SKM-1 treated with dmso at 0.1 percent for 144 hours (cell line): ENCODE measurements at regions not wholly inside any gene's neighbourhood (a gene's known extent, or its start where the extent isn't known, plus 50 kb on each side); places are given as distances from the start of the nearest gene placed in this dataset.

Source experiments
- DNase-seq: peaks from one replicate; lab custom pipeline; 2025; ENCODE audit not compliant: unreplicated experiment; lab: John Stamatoyannopoulos, UW

GRCh38 chr5:53326424-53327153, 153.8 kb upstream of the FST start:
- no peak for DNase-seq

GRCh38 chr5:53327811-53328334, 152.6 kb upstream of the FST start:
- no peak for DNase-seq

GRCh38 chr5:53330491-53330890, 149.9 kb upstream of the FST start:
- no peak for DNase-seq

- no peak for DNase-seq
These were observed 149.0 kb upstream of the FST start for GRCh38 chr5:53331463-53331862.

- DNase-seq: no peak
These were observed 147.3 kb upstream of the FST start for GRCh38 chr5:53333160-53333559.

- peak; percentile 4 for DNase-seq
These were observed 145.9 kb upstream of the FST start for GRCh38 chr5:53334431-53334941.

- DNase-seq: no peak
These were observed 145.3 kb upstream of the FST start for GRCh38 chr5:53335115-53335514.

- no peak for DNase-seq
These were observed 142.6 kb upstream of the FST start for GRCh38 chr5:53337827-53338226.

- no peak for DNase-seq
These were observed 141.5 kb upstream of the FST start for GRCh38 chr5:53338971-53339370.

GRCh38 chr5:53339962-53340540, 140.4 kb upstream of the FST start:
- DNase-seq: no peak

GRCh38 chr5:53340956-53341750, 139.3 kb upstream of the FST start:
- DNase-seq: no peak

GRCh38 chr5:53342236-53342635, 138.2 kb upstream of the FST start:
- no peak for DNase-seq

GRCh38 chr5:53343187-53343586, 137.2 kb upstream of the FST start:
- no peak for DNase-seq

- DNase-seq: no peak
These were observed 130.1 kb upstream of the FST start for GRCh38 chr5:53350368-53350767.

- no peak for DNase-seq
These were observed 129.2 kb upstream of the FST start for GRCh38 chr5:53350991-53351770.

GRCh38 chr5:53355316-53355715, 125.1 kb upstream of the FST start:
- no peak for DNase-seq

GRCh38 chr5:53355931-53356330, 124.5 kb upstream of the FST start:
- no peak for DNase-seq

- no peak for DNase-seq
These were observed 123.0 kb upstream of the FST start for GRCh38 chr5:53357439-53357838.

GRCh38 chr5:53358794-53359193, 121.6 kb upstream of the FST start:
- no peak for DNase-seq

- no peak for DNase-seq
These were observed 120.4 kb upstream of the FST start for GRCh38 chr5:53359916-53360517.

- DNase-seq: no peak
These were observed 119.6 kb upstream of the FST start for GRCh38 chr5:53360811-53361210.
